B cell (primary cell): ENCODE measurements at regions not wholly inside any gene's neighbourhood (a gene's known extent, or its start where the extent isn't known, plus 50 kb on each side); places are given as distances from the start of the nearest gene placed in this dataset.

Source experiments
- CTCF ChIP-seq: fragments of 200-600 bp; IDR thresholded peaks from one replicate; pipeline ENCODE4 v1.8.0; 2022; ENCODE audit warnings: antibody characterized with exemption, mild to moderate bottlenecking
- EZH2 ChIP-seq: IDR thresholded peaks from 2 replicates; pipeline ENCODE4 v1.6.1; 2012; ENCODE audit warnings: borderline replicate concordance, low read depth, mild to moderate bottlenecking, moderate library complexity, low read length; ENCODE audit not compliant: insufficient read depth, poor library complexity, severe bottlenecking

DNA sequence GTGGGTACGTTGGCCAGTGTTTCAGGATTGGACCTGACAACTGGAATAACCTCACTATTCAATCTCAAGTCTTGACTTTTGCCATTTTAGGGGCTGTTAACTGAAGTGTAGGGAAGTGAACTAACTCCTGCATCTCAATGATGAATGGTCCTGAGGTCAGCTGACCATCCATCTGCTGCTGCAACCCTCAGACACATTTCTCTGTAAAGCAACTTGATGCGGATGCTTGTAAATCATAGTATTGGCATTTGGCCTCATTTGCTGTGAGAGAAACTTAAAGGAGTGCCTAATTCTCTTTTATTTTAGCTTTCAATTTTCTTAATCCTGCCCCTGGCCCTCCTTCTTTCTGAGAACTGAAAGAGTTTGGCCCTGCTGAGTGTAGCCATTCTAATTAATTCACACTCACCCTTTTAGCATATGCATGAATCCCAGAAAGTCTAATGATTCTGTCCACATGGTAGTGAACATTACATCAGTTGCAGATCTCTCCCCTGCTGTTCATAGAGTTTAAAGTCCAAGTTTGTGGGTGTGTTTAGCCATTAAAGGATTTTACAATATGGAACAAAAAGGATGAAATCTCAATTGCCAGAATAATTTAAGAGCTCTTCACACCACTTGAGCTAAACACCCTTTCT lies 1531.4 kb upstream of the SLC10A2 start:
- TF ChIP-seq CTCF (no peak), EZH2 (no peak)
